ENCODE measurements at regions not wholly inside any gene's neighbourhood (a gene's known extent, or its start where the extent isn't known, plus 50 kb on each side); places are given as distances from the start of the nearest gene placed in this dataset.

DNA sequence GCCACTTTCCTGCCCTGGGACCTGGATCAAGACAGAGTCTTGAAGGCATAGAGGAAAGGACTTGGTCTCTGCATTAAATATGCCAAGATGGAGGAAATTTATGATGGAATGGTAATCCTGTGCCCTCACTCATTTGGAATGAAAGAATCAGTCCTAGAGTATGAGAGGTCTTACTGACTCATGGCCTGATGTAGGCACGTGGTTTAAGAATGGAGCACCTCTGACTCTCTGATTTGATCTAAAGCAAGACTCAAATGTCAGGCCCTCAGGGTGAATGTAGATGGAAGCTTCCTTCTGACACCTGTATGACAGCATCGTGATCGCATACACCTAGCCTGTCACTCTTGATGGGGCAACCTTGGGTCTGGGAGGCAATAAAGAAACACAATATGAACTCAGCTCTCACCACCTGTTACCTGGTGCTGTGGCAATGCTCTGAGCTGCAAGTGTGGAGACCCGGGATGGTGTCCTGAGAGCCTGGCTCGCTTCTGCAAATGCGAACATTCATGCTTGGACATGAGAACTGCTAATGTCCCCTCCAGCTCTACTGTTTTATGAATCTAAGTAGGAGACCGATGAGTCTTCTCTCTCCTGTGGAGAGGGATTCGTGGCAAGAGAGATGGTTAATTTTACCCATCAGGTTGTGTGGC is 229.9 kb downstream of the ABCC12 start:
- H3K9me3 ChIP-seq, result no peaks in the 10 kb centered on the region
- H3K4me1 ChIP-seq, result no peaks in the 10 kb centered on the region
- no peak for ATAC-seq
- H3K4me3 ChIP-seq, result no peak overlapping the region
- TF ChIP-seq, protein P1, sequence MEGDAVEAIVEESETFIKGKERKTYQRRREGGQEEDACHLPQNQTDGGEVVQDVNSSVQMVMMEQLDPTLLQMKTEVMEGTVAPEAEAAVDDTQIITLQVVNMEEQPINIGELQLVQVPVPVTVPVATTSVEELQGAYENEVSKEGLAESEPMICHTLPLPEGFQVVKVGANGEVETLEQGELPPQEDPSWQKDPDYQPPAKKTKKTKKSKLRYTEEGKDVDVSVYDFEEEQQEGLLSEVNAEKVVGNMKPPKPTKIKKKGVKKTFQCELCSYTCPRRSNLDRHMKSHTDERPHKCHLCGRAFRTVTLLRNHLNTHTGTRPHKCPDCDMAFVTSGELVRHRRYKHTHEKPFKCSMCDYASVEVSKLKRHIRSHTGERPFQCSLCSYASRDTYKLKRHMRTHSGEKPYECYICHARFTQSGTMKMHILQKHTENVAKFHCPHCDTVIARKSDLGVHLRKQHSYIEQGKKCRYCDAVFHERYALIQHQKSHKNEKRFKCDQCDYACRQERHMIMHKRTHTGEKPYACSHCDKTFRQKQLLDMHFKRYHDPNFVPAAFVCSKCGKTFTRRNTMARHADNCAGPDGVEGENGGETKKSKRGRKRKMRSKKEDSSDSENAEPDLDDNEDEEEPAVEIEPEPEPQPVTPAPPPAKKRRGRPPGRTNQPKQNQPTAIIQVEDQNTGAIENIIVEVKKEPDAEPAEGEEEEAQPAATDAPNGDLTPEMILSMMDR (IDR thresholded peaks at IDR 0.05), result no peak
- H3K27me3 ChIP-seq (ENCODE audit: low read depth), result no peaks in the 10 kb centered on the region
- no peak for DNase-seq
- no peak overlapping the region for H3K27ac ChIP-seq
- H3K36me3 ChIP-seq, result no peaks in the 10 kb centered on the region
- intact Hi-C loops (cut with DNase I), result no loop called here

DNA sequence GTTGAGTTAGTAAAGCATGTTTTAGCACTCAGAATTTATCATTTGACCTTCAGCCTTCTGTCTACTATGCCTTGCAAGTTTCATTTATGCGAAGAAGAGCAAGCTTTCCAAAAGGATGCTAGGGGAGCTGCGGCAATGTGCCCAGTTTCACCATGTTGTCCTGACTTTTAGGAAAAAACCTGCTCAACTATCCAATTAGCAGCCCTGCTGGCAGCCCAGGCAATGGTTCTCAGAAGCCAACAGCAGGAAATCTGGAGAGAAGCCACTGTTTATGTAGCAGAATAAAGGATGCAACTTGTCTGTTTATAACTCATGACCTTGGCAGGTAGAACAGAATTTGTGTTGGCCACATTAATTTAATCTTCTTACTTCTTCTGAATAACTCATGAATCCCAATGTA is 230.8 kb downstream of the ABCC12 start:
- Histone ChIP-seq H3K4me1 (no peaks in the 10 kb centered on the region), H3K4me3 (no peak overlapping the region), H3K9me3 (no peaks in the 10 kb centered on the region), H3K36me3 (no peaks in the 10 kb centered on the region), H3K27me3 (ENCODE audit: low read depth) (no peaks in the 10 kb centered on the region), H3K27ac (no peak overlapping the region)
- TF ChIP-seq, protein P1 (IDR thresholded peaks at IDR 0.05), result no peak
- DNase-seq (no peak), ATAC-seq (no peak)
- intact Hi-C loops (cut with DNase I), result no loop called here

DNA sequence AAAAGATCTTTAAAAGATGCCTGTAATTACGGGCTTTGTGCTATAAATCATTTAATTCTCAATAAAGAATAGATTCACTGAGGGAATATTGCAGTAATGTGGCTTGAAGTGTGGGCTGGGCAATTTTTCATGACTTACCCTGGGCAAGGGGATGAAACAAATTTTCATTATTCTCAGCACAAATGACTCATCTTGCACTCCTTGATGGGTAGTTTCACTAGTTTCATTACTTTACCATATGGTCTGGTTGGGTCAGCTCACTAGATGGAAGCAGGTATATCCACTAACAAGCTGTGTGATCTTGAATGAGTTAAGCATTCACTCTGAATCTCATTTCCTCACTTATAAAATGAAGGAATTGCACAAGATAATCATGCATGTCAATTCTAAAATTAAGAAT is 234.3 kb downstream of the ABCC12 start:
- Histone ChIP-seq H3K9me3 (no peaks in the 10 kb centered on the region), H3K4me1 (no peaks in the 10 kb centered on the region), H3K27ac (no peak overlapping the region), H3K27me3 (ENCODE audit: low read depth) (no peaks in the 10 kb centered on the region), H3K4me3 (no peak overlapping the region), H3K36me3 (no peaks in the 10 kb centered on the region)
- intact Hi-C loops (cut with DNase I), result no loop called here
- DNase-seq (no peak), ATAC-seq (no peak)
- TF ChIP-seq, protein P1 (IDR thresholded peaks at IDR 0.05), result no peak

DNA sequence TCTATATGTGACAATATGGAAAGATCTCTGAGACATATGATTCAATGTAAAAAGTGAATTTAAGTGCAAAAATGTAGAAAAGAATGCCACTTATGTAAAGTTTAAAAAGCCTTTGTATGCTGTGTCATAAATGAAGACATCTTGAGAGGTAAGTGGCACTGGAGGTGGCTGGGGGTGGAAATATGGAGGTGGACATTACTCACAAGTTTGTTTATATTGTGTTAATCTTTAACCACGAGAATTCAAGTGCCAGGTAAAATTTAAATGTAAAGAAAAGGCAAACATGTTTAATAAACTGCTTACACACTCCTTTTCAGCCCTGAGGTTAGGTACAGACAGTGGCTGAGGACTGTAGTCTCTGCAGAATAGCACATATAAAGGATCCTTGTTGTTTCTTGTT is 235.1 kb downstream of the ABCC12 start:
- Histone ChIP-seq H3K9me3 (no peaks in the 10 kb centered on the region), H3K27me3 (ENCODE audit: low read depth) (no peaks in the 10 kb centered on the region), H3K4me1 (no peaks in the 10 kb centered on the region), H3K27ac (no peak overlapping the region), H3K4me3 (no peak overlapping the region), H3K36me3 (no peaks in the 10 kb centered on the region)
- TF ChIP-seq, protein P1 (IDR thresholded peaks at IDR 0.05), result no peak
- intact Hi-C loops (cut with DNase I), result no loop called here
- peak in 1 of 2 donors; percentile 66 for ATAC-seq
- DNase-seq, result no peak

DNA sequence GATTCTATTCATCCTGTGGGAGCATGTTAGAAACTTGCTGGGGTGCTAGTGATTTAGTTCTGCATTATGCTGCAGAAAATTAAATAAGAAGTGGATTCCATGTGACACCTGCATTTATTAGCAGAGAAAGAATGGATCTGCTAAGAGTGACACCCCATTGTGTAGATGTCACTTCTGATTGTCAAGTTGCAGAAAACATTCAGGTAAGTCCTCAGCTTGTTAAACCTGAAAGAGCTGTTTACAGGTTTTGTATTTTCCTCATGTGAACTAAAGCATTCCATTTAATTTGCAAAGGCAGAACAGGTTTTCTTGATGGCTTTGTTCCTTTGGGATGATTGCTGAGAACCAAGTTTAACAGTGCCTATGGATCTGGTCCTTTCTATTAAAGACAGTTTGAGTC is 238.7 kb downstream of the ABCC12 start:
- no peaks in the 10 kb centered on the region for H3K27me3 ChIP-seq (ENCODE audit: low read depth)
- TF ChIP-seq, protein P1 (IDR thresholded peaks at IDR 0.05), result no peak
- H3K4me3 ChIP-seq, result no peak overlapping the region
- peaks cover 3% of the 10 kb centered on the region for H3K9me3 ChIP-seq
- H3K36me3 ChIP-seq, result no peaks in the 10 kb centered on the region
- DNase-seq (no peak), ATAC-seq (no peak)
- intact Hi-C loops (cut with DNase I), result no loop called here
- no peak overlapping the region for H3K27ac ChIP-seq
- no peaks in the 10 kb centered on the region for H3K4me1 ChIP-seq
